GM18873 (cell line): ENCODE measurements at regions not wholly inside any gene's neighbourhood (a gene's known extent, or its start where the extent isn't known, plus 50 kb on each side); places are given as distances from the start of the nearest gene placed in this dataset.

Experiments
- ATAC-seq: cut with Tn5 transposase; IDR thresholded peaks from one replicate; pipeline ENCODE4 v1.9.1; 2021; ENCODE audit warnings: mild to moderate bottlenecking, moderate library complexity, moderate number of reproducible peaks; ENCODE audit not compliant: unreplicated experiment, low FRiP score

DNA sequence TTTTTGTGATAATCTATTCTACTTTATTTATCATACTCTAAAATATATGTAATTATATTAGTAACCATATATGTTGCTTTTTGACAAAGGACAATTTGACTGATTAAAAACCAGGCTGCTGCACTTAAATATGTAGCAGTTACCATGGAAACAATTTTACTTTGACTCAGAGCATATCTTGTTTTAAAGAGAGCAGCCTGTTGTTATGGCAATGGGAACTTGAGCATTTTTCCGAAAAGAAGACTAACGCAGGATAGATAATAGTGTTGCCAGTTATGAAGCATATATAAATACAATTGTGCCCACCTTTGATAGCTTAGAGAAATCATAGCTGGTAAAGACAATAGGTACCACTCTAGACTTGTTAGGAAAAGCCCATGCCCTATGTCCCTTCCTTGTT lies 283.0 kb downstream of the GASK1B start:
- ATAC-seq: no peak

DNA sequence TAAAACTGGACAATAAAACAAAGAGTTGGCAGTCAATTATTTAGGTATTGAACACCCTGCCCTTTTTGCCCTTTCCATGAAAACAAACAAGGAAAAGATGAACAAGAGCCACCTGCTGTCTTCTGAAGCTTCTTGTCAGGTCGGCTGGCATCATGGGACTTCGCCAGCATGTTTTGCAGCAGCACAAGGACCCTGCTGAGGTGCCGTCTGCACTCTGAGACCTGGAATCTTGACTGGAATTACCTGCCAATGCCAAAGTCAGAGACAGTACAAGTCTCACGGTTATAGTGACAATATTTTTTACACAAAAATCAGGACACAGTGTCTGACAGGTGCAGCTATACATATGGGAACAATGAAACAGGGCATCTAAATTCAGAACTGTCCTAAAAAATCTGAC lies 284.5 kb downstream of the GASK1B start:
- no peak for ATAC-seq

DNA sequence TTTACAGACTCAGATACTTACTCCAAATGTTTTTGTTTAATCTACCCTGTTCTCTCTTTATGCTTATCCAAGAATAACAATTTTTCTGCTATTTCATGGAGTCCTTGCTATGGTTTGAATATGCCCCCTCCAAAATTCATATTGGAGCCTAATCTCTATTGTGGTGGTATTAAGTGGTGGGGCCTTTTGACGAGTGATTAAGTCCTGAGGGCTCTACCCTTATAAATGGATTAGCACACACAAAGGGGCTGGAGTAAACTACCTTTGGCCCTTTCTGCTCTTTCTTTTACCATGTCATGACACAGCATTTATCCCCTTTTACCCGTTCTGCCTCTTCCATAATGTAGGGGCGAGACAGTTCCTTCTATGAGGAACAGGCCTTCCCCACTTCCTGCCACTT lies 285.5 kb downstream of the GASK1B start:
- ATAC-seq: no peak

DNA sequence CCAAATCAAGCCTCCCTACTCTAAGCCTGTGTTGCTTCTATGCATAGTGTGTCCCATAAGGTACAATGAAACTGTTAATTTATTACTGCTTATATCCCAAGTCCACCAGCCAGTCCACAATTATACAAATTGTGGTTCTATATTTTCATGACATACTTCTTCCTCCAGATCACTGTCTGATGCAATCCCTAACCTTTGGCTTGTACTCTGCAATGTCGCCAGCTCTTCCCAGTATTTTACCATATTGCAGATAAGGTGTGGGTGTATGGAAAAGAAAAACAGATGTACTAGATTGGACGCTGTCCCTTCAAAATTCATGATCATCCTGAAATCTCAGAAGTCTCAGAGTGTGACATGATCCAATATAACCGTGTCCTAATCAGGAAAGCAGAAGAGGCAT lies 286.2 kb downstream of the GASK1B start:
- ATAC-seq: no peak

DNA sequence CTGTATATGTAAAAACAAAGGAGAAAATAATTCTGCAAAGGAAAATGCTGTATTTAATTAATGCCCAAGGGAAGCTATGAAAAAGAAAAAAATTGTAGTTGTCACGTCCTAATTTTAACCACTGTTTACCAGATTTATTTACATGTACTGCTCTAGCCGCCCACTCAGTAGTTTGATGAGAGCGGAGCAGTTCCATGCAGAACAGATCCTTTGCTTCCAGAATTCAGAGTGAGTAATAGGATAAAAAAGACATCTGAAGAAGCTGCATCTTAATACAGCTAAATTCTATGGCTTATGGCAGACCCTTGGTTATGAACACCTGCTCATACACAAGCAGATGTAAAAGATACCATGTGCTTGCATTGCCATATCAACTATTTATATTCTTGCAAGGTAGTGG lies 287.0 kb downstream of the GASK1B start:
- no peak for ATAC-seq

DNA sequence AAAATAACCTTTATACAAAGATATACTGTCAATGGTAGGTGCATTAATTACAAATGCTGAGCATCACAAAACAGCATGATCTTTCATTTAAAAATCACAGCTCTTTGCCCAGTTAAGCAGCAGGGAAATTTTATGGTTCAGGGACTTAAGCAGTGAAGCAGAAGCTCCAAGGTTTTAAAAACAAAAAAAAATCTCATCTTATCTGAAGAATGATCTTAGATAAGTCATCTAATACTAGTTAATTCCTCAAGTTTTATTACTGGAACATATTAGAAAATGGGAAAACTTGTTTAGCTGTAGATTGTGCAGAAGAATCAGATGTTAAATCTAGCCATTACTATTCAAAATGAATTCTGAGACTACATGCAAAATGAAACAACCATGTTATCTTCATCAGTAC lies 289.9 kb downstream of the GASK1B start:
- ATAC-seq: no peak

DNA sequence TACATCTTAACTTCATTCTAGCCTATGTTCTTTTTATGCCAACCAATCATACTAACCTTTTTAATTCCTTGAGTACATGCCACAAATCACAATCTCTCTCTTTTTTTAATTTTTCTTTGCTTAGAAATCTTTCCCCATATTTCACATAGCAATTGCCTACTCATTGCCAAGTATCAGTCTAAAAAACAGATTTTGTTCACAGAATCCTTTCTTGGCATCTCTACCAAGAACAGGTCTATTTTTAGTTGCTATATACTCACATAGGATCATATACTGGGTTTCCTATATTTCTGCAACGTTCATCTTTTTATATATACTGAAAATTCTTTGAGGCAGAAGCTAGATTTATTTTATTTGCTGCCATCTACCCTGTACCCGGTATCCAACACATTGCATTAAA lies 292.1 kb downstream of the GASK1B start:
- ATAC-seq: no peak

DNA sequence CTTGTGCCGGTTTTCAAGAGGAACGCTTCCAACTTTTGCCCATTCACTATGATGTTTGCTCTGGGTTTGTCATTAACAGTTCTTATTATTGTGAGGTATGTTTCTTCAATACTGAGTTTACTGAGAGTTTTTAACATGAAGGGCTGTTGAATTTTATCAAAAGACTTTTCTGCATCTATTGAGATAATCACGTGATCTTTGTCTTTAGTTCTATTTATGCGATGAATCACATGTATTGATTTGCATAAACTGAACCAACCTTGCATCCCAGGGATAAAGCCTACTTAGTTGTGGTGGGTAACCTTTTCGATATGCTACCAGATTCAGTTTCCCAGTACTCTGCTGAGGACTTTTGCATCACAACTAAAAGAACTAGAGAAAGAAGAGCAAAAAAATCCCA lies 318.0 kb downstream of the GASK1B start:
- ATAC-seq: no peak

DNA sequence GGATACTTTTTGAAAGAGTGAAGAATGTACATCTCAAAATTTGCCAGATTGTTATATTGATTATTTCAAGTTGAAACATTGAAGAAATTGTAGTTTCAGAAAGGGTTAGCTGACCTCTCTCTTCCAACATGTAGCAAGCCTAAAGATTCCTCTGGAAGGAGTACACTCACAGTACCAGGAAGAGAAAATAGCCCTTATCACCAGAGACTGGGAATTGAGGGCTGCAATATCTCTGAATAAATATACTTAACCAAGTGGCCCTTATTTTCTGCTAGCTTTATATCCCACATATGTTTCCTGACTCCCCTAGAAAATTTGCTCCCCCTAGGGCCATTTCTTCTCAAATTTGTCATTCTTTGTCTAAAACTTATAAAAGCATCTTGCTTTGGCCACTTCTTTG lies 332.2 kb downstream of the GASK1B start:
- ATAC-seq: no peak

DNA sequence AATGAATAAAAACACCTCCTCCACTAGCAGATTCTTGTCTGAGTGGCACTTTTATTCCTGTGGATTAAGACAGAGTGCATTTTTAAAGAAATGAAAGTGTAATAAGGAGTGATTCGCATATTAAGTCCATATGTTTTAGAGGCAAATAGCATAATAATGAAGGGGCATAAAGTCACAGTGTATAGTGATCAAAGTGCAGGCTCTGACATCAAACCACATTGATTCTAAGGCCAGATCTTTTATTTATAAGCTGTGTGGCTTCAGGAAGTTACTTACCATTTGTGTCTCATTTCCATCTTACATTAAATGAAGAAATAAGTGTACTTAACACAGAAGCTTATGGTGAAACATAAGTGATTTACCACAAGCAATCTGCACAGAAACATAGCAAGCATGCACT lies 332.8 kb downstream of the GASK1B start:
- no peak for ATAC-seq

DNA sequence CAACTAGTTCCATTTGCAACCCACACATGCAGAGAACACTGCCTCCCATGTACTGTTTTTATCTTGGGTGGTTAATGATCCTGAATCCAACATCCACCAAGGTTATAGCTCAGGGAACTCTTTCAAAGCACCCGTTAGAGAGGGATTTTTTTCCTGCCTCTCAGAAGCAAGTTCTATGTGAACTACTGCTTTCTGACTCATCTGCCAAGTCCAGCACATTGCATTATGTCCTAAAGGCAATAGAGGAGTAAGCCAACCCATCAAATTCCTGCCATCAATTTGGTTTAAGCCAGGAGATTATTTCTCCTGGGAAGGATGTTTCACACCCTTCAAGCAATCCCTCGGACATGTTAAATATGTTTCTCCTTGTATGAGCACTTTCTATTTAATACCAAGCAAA lies 334.5 kb downstream of the GASK1B start:
- ATAC-seq: no peak

DNA sequence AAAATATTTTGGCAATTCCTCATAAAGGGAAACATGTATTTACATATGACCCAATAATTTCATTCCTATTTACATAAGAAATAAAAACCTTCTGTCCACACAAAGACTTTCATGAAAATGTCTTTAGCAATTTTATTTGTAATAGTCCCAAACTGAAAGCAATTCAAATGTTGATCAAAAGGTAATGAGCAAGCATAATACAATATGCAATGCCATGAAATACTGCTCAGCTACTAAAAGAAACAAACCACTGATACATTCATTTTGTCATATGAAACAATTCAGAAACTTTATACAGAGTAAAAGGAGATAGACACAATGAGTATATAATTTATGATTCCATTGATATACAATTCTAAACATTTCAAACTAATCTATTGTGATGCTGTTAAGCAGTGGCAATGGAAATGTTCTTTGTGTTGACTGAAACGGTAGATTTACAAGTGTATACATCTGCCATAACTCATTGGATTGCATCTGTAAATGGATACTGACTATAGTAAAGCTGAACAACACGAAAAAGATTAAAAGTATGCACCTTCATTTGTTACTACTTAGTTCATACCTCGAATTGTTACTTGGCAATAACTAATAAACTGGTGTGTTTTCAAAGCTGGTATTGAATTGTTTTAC lies 335.6 kb downstream of the GASK1B start:
- ATAC-seq: no peak

DNA sequence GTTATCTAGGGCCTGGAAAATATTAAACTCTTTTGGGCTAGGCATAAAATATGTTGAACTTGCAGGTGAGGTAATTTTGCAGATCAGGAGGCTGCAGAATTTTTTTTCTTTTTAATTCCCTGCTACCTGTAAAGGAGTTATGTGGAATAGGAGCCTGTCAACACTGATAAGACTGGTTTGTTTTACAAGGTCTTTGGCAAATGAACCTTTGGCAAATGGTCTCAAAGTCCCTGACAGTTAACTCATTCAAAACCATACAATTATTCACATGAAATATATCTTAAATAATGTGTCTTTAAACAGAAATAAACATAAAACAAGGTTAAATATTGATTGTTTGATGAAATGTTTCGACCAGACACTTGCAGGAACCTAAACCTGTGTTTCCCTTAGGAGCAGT lies 340.2 kb downstream of the GASK1B start:
- no peak for ATAC-seq

DNA sequence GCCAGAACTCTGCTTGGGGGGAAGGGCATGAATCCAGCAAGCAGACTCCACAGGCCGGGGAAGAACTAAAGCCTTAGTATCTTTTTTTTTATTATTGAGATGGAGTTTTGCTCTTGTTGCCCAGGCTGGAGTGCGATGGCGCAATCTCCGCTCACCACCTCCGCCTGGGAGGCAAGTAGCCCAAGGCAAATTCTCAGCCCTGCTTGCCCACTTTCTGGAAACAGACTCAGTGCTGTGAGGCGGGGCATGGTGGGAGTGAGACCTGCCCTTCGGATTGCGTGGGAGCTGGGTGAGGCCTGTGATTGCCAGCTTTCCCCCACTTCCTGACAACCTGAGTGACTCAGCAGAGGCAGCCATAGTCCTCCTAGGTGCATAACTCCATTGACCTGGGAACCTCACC lies 348.8 kb downstream of the GASK1B start:
- ATAC-seq: no peak

DNA sequence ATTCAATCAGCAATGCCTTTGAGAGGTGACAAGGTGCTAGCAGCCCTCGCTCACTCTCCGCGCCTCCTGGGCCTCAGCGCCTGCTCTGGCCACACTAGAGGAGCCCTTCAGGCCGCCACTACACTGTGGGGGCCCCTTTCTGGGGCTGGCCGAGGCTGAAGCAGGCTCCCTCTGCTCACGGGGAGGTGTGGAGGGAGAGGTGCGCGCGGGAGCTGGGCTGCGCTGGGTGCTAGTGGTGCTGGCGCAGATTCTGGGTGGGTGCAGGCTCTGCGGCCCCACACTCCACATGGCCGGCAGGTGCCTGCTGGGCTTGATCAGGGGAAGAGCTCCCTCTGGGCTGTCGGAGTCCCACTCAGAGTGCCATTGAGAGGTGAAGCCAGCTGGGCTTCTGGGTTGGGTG lies 351.0 kb downstream of the GASK1B start:
- ATAC-seq: no peak

DNA sequence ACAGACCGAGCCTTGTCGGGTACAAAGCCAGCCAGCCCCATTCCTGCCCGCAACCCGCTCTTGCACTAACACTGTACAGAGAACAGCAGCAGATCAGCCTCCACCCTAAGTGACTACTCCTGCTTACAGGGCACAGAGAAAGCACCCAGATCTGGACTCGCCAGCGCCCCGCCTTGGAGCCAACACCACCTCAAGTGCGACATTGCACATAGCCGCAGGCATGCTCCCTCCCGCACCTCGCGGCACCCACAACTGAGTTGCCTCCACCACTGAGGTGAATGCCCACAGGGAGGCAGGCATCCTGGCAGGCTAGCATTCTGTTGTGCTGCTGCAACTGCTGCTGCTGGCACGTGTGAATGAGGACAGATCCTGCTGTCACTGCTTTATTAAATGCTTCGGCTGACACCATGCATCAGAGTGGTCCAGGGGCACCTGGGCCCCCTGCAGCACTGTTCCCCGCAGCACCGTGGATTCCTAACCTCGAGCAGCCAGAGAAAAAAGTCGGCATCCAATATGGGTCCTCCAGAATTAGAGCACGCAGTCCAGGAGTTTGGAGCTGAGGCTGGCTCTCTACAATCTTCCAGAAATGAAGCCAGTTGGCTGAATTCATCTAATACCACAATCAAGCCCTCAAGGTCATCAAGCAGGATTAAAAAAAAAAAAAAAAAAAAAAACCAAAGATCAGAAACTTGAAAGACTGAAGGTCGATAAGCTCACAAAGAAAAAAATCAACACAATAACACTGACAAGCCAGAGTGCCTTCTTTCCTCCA lies 352.9 kb downstream of the GASK1B start:
- ATAC-seq: no peak

DNA sequence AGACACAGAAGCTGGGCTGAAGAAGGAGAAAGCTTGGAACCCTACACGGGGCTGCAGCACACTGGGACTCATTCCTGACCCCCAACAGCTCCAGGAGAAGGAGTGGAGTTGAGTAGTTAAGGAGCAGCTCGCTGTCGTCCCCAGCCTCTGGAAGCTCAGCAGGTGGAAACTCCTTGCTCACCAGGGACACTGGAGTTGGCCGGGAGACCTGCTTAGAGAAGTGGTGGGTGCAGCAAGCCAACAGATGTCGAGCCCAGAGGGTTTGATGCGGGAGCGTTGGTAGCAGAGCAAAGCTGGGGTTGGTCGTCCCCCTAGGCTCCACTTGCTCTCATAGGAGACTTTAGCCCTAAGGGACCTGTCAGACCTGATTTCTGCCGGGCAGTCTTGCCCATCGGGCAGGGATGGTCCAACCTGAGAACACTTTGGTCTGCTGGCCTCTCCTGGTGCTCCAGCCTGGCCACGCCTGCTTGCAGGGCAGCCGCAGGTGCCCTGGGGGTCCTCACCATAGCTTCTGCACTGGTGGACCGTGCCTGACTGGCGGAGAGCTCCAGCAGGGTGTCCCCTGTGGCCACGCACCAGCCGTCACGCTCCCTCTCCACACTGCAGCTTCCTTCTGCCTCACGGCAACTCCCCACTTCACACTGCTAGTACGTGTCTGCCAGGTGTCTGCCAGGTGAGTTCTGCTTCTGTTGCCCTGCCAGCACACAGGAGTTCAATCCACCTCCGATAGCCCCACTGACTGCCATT lies 353.7 kb downstream of the GASK1B start:
- ATAC-seq: no peak

DNA sequence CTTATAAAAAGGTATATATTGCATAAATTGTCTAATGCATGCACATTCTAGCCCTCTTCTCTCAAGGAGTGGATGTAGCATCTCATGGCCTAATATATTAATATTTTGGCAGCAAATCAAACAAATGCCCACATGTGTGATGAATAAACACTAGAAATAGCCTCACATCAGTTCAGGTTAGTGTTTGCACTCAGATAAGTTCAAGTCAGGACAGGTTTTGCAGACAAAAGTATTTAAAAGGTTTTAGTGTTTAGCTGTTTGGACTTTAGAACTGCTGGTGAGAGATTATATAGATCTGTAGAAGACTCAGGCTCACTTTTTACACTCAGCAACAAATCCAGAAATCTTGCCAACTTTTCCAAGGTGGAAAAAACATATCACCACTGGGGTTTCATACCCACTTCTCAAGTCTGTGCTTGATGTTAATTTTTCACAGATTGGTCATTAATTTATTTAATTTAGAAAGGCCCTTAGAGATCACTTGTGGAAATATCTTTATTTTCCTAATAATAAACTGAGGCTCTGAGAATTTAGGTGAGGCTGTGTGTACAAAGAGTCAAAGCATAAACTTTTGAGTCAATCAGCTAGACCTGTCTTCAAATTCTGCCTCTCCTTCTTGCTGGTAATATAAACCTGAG lies 362.6 kb downstream of the GASK1B start:
- no peak for ATAC-seq

DNA sequence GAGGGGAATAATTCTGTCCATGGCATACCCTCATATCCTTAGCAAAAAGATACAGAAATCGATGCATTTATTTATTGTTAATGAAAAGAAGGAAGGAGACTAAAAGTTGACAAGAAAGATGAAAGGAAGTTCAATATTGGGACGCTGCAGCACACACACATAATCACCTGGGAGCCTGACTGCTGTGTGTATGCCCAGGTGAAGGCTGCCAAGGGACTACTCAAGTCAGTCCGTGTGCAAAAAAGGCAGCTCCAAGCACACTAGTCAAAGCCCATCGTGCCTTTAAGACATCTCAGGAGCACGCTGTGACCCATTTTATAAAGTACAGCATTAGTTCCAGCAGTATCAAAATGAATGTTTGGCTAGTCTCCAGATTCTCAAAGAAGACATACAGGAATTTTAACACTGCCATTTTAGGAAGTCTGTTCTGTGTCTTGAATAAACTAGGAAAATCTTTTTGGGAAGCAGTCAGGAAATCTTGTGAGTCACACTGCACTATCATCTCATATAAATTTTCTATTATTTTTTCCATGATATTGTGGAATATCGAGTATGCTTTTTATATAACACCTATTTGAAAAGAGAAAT lies 363.9 kb downstream of the GASK1B start:
- ATAC-seq: no peak

DNA sequence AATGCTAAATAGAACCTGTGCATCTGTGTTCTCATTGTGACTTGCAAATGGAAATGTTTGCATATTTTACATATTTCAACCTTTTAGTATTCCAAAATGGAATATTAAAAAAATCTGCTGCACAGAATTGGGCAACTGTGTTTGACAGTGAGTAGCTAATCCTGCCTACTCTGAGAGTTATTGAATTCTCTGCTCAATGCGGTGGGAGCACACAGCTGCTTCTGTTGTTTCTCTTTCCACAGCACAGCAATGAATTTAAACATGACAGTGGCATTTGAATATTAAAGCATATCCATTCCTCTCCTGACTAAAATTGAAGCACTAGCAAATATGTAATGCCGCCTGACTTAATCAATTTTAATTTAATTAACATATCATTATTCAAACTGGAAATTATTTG lies 366.6 kb downstream of the GASK1B start:
- no peak for ATAC-seq

DNA sequence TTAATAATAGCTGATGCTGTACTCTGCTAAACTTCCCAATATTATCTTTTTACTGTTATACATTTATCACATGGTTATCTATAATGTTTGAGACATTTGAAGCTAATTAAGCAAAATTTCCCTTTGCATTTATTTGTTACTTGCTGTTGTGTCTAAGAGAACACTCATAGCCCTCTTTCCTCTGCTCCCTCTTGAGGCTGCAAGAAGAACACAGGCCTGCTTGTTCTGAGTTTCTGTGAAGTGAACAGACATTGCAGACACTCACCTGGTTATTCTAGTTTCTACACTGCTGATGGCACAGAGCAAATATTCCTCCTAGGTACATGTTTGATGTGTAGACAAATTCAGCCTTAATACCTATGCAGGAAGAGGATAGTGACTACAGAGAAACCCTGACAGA lies 367.8 kb downstream of the GASK1B start:
- no peak for ATAC-seq
